NCI-H2171 treated with DMSO at 0.1 percent for 48 hours (cell line): ENCODE measurements at regions not wholly inside any gene's neighbourhood (a gene's known extent, or its start where the extent isn't known, plus 50 kb on each side); places are given as distances from the start of the nearest gene placed in this dataset.

Source experiments
- DNase-seq: peaks from one replicate; lab custom pipeline; 2025; lab: John Stamatoyannopoulos, UW

- DNase-seq = no peak
Observed at GRCh38 chr5:44659334-44659733, 149.4 kb upstream of the MRPS30 start.

DNA sequence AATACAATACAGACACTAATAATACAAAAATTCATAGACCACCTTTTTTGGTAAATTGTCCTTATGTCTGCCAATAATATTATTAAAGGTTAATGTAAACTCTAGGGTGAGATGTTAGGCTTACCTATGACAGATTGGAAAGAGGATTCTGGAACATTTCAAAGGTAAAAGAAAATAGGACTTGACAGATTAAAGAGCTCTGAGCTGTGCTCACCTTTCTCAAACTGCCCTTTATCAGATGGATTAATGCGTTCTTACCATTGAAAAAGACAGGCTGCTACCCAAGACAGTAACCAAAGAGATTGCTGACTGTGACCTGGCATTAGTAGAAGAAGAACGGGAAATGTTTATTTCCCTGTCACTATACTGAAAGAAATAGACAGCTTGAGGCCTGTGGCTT lies 156.1 kb upstream of the MRPS30 start:
- DNase-seq = no peak

DNA sequence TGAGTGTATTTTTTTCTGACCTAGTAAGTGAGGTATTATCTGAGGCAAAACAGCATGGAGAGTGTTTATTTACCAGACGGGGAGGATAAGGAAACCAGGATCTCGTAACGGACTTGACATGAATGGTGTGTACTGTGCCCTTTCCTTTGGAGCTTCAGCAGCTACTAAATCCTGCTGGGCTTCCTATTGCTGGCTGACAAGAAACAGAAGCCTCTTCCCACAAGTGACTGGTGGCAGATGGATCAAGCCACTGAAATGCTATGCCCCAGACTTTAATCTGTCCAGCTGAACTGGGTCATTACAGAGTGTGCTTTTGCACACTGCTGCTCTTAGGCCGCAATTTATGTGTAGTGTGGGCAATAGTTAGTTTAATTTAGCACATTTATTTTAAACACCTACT lies 162.7 kb upstream of the MRPS30 start:
- no peak for DNase-seq

GRCh38 chr5:44645502-44645901 lies 163.2 kb upstream of the MRPS30 start:
- DNase-seq = no peak

DNA sequence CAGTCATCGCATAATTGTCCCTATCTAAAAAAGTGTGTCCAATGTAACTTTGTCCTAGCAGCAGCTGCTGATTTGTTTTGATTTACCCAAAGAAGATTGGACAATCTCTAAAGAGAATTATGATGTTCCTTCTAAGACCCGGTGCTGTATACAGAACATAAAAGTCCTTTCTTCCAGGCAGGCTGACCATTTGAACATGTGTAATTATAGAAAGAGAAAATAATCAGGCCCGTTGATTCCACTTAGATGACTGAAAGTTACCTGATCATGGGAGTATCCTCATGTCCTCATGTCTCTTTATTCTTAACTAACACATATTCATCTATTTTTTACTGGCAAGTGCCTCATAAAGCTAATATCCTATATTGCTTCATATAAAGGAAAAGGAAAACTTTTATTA lies 164.1 kb upstream of the MRPS30 start:
- no peak for DNase-seq

- no peak for DNase-seq
Observed at GRCh38 chr5:44641820-44642219, 166.9 kb upstream of the MRPS30 start.

- DNase-seq = no peak
Observed at GRCh38 chr5:44640945-44641456, 167.7 kb upstream of the MRPS30 start.

GRCh38 chr5:44637916-44638869 lies 170.6 kb upstream of the MRPS30 start:
- DNase-seq = peak; percentile 21

- no peak for DNase-seq
Observed at GRCh38 chr5:44632344-44632743, 176.4 kb upstream of the MRPS30 start.

- no peak for DNase-seq
Observed at GRCh38 chr5:44626846-44627245, 181.9 kb upstream of the MRPS30 start.

DNA sequence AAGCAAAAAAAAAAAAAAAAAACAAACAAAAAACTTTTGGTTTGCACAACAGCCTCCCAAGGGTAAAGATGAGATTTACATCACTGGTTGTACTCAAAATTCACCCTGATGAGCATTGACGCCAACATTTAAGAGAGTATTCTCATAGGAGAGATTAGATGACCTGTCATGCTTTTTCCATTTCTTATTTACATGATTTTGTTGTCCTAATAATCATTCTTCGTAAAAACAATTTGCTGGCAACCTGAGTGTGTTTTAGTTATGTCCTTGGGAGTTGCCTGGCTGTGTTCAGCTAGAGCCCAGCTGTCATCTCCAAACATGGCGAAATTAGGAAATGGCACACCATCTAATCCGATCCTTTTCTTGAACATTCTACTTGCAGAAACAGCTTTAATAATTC lies 186.4 kb upstream of the MRPS30 start:
- DNase-seq = no peak

DNA sequence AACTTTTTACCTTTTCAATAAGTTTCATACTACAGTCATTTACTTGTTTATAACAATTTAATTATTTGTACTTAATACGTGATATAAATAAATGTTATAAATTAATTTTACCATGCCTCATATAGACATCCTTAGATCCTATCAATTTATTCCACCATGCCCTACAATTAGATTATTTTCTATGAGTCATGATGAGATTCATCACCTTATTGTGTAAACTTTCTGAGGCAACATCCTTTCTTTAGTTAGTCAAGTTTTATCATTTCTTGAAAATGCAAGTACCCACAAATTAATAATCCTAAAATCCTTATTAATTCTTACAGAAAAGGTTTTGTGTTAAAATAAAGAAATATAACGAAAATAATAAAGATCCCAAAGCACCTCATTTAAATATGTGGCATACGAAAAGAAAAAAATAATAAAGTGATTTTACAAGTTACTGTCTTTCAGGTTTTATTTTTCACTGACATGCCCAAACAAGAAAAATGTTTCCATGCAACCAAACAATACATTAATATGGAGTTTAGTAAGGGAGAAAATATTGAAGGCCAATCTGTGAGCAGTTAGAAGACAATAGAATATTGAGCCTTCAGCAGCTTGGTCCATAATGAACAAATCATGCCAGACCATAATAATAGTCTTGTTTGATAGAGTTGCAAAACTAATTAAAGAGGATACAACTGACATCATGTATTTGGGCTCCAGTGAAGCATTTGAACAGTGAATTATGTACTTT lies 188.7 kb upstream of the MRPS30 start:
- DNase-seq = no peak

- DNase-seq = no peak
Observed at GRCh38 chr5:44614845-44615244, 193.9 kb upstream of the MRPS30 start.

DNA sequence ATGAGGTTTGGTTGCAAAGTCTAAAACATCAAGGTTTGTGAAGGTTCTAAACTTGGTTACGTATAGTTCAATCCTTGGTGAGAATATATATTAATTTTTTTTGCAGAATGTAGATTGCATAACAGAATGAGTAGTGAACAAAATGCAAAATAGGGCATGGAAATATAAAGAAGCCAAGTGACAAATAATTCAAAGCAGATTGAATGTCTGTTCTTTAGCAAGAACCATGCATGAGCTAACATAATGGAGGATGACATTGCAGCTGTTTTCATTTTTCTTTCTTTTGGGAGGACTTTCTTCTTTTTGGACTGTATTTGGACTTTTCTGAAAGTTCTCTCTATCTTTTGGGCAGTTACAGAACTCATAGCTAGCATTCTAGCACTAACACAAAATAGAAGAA lies 194.8 kb upstream of the MRPS30 start:
- no peak for DNase-seq

DNA sequence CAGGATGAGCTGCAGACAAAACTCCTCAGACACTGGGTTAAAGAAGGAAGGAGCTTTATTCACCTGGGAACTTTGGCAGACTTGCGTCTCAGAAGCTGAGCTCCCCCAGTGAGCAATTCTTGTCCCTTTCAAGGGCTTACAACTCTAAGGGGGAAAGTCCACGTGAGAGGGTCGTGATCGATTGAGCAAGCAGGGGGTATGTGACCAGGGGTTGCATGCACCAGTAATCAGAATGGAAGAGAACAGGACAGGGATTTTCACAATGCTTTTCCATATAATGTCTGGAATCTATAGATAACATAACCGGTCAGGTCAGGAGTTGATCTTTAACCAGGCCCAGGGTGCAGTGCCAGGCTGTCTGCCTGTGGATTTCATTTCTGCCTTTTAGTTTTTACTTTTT lies 202.8 kb upstream of the MRPS30 start:
- no peak for DNase-seq

DNA sequence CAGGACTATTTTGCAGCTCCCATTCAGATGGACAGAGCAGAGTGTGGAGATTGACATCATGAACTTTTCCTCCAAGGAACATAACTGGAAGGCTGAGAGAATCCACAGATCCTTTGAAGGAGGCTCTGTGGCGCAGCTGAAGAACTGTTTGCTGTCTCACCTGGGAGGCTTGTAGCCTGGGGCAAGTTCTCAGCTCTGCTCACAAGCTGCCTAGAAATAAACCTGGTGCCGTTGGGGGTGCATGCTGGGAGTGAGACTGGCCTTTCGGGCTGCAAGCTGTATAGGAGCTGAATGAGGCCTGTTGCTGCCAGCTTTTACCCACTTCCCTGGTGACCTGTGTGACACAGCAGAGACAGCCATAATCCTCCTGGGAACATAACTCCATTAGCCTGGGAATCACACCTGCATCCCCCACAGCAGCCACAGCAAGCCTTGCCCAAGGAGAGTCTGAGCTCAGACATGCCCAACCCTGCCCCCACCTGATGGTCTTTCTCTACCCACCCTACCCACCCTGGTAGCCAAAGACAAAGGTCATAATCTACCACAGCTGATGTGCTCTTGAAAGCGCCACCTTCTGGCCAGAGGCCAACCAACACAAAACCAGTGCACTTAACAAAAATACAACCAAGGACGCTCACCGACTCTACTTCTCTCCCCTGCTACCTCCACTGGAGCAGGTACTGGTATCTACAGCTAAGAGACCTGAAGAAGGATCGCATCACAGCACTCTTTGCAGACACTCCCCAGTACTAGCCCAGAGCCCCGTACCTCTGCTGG lies 205.1 kb upstream of the MRPS30 start:
- DNase-seq = no peak

DNA sequence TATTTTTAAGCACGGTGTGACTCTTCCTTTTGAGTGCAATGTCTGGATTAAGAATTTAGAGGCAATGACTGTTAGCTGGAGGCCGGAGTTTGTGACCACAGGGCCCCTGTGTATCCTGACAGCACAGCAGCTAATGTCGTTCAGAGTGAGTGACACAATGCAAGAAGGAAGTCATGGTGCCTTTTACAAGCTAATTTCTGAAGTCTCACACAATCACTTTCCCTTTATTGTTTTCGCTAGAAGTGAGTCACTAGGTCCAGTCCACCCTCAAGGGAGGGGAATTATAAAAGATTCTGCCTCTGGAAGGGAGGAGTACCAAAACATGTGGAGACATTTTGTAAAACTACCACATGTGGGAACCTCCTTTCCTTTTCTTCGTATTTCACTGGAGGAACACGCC lies 185.5 kb upstream of the FGF10 start:
- no peak for DNase-seq

GRCh38 chr5:44568519-44568918 lies 179.3 kb upstream of the FGF10 start:
- no peak for DNase-seq

DNA sequence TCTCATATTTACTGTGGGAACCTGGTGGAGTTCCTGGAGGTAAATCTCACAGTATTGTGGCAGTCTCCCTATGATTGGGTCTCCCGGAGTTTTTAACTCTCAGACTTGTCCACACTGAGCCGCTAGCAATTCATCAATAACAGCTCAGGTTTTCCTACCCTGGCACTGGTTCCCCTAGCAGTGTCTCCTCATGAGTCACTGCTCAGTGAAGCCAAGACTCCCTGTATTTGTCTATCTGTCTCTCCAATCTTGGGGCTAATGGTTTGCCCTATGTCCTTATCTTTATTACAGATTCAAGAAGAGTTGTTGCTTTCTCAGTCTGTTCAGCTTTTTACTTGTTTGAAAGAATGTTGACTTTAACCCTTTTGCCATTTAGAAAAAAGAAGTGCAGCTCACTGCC lies 176.7 kb upstream of the FGF10 start:
- no peak for DNase-seq

- no peak for DNase-seq
Observed at GRCh38 chr5:44565360-44565759, 176.1 kb upstream of the FGF10 start.

DNA sequence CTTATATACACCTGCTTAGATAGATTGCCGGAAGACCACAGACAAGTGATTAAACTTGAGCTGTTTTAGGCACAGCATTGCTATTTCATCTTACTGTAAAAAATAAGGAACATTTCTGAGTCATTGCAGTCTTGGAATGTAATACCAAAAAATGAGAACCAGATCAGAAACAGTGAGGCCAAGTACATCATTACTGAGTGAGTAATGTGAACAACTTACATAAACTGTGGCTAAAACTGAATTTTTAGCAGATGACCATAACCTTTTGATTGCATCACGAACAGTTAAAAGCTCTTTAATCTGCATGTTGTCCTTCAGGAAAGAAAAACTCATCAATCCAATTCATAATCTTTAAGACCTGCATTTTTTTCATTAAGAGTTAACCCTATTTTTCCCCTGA lies 157.1 kb upstream of the FGF10 start:
- DNase-seq = no peak

GRCh38 chr5:44543511-44543910 lies 154.3 kb upstream of the FGF10 start:
- DNase-seq = no peak
